ENCODE measurements at regions not wholly inside any gene's neighbourhood (a gene's known extent, or its start where the extent isn't known, plus 50 kb on each side); places are given as distances from the start of the nearest gene placed in this dataset.

GRCh38 chr17:31679667-31680066, 179.4 kb downstream of the COPRS start:
- ChIA-PET POLR2A (no interaction called here), CTCF (no interaction called here)
- Histone ChIP-seq H3K4me3 (ENCODE audit: low read depth, low read length) (no peak overlapping the region), H3K36me3 (ENCODE audit: control insufficient read depth in 2 of 2, insufficient read depth in 1 of 2, low read length in 2 of 2) (no peaks in the 10 kb centered on the region), H3K27ac (ENCODE audit: extremely low read depth, low read depth, low read length) (no peak overlapping the region), H3K4me1 (ENCODE audit: control insufficient read depth, insufficient read depth, low read length) (no peaks in the 10 kb centered on the region), H3K9me3 (ENCODE audit: control insufficient read depth, insufficient read depth, low read depth, low read length) (no peaks in the 10 kb centered on the region)
- TF ChIP-seq ZNF274 (IDR thresholded peaks at IDR 0.05; ENCODE audit: low read length) (no peak), ZNF274 (tag by site-specific recombination; IDR thresholded peaks at IDR 0.05; ENCODE audit: borderline replicate concordance) (no peak), ZNF416 (tag by site-specific recombination; IDR thresholded peaks at IDR 0.05) (no peak), ZNF302 (tag by site-specific recombination; IDR thresholded peaks at IDR 0.05; ENCODE audit: low read depth) (no peak), ZNF561 (tag by site-specific recombination; IDR thresholded peaks at IDR 0.05; ENCODE audit: borderline replicate concordance) (no peak), ZBTB17 (tag by site-specific recombination; IDR thresholded peaks at IDR 0.05) (no peak)

DNA sequence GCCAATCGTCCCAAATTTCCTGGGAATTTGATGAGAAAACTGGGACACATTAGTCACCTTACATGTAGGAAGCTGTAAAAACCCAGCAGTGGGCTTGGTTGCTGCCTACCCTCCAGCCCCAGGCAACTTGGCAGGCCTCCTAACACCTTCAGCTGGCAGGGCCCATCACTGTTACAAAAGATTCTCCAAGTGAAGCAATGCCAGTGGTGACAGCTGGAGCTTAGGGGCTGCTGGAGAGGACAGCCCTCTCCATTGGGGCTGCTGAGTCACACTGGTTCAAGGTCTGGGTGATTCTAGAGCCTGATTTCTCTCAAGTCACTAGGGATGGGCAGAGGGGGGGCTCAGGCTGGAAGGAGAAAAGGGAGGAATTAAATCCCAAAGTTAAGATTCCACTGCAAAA, 180.6 kb downstream of the COPRS start:
- no peaks in the 10 kb centered on the region for H3K4me1 ChIP-seq (ENCODE audit: control insufficient read depth, insufficient read depth, low read length)
- H3K36me3 ChIP-seq (ENCODE audit: control insufficient read depth in 2 of 2, insufficient read depth in 1 of 2, low read length in 2 of 2): no peaks in the 10 kb centered on the region
- no peaks in the 10 kb centered on the region for H3K9me3 ChIP-seq (ENCODE audit: control insufficient read depth, insufficient read depth, low read depth, low read length)
- H3K27ac ChIP-seq (ENCODE audit: extremely low read depth, low read depth, low read length): no peak overlapping the region
- H3K4me3 ChIP-seq (ENCODE audit: low read depth, low read length): no peak overlapping the region
- ChIA-PET POLR2A (no interaction called here), CTCF (interaction anchor here (0.7 to 1.0 kb wide), 3 partner anchors 144 to 164 kb away, joined by 3 to 5 read pairs (median 3); no protein-coding TSS in a partner anchor)
- TF ChIP-seq ZNF335 (tag by site-specific recombination; conservative IDR thresholded peaks at IDR 0.05) (peak; percentile 27; the same call in 1 of the 2 replicates), ZNF629 (tag by site-specific recombination; IDR thresholded peaks at IDR 0.05) (no peak), ZNF302 (tag by site-specific recombination; IDR thresholded peaks at IDR 0.05; ENCODE audit: low read depth) (no peak)

- H3K4me1 ChIP-seq (ENCODE audit: control insufficient read depth, insufficient read depth, low read length): no peaks in the 10 kb centered on the region
- no peak overlapping the region for H3K27ac ChIP-seq (ENCODE audit: extremely low read depth, low read depth, low read length)
- TF ChIP-seq, protein P1, sequence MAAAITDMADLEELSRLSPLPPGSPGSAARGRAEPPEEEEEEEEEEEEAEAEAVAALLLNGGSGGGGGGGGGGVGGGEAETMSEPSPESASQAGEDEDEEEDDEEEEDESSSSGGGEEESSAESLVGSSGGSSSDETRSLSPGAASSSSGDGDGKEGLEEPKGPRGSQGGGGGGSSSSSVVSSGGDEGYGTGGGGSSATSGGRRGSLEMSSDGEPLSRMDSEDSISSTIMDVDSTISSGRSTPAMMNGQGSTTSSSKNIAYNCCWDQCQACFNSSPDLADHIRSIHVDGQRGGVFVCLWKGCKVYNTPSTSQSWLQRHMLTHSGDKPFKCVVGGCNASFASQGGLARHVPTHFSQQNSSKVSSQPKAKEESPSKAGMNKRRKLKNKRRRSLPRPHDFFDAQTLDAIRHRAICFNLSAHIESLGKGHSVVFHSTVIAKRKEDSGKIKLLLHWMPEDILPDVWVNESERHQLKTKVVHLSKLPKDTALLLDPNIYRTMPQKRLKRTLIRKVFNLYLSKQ (tag by site-specific recombination; IDR thresholded peaks at IDR 0.05; ENCODE audit: borderline replicate concordance): no peak
- TF ChIP-seq ZNF175 (tag by site-specific recombination; IDR thresholded peaks at IDR 0.05) (no peak), ZNF558 (tag by site-specific recombination; IDR thresholded peaks at IDR 0.05) (no peak), ZNF24 (tag by site-specific recombination; IDR thresholded peaks at IDR 0.05) (no peak), ZNF174 (tag by site-specific recombination; IDR thresholded peaks at IDR 0.05) (no peak), ZNF140 (tag by site-specific recombination; IDR thresholded peaks at IDR 0.05) (no peak), ZNF157 (tag by site-specific recombination; IDR thresholded peaks at IDR 0.05) (no peak), REPIN1 (tag by site-specific recombination; IDR thresholded peaks at IDR 0.05; ENCODE audit: low read depth) (no peak), GLI4 (tag by site-specific recombination; IDR thresholded peaks at IDR 0.05) (no peak), SP2 (tag by site-specific recombination; IDR thresholded peaks at IDR 0.05) (no peak), GLIS2 (tag by site-specific recombination; IDR thresholded peaks at IDR 0.05) (no peak), ZFHX2 (tag by site-specific recombination; conservative IDR thresholded peaks at IDR 0.05) (no peak), ZNF544 (tag by site-specific recombination; IDR thresholded peaks at IDR 0.05) (no peak), ZBTB6 (tag by site-specific recombination; IDR thresholded peaks at IDR 0.05) (no peak), TCF7L2 (IDR thresholded peaks at IDR 0.05; ENCODE audit: borderline replicate concordance, low read depth, low read length) (no peak), ZNF391 (tag by site-specific recombination; IDR thresholded peaks at IDR 0.05; ENCODE audit: borderline replicate concordance, low read depth) (no peak), ZNF600 (tag by site-specific recombination; IDR thresholded peaks at IDR 0.05) (no peak), ZNF155 (tag by site-specific recombination; IDR thresholded peaks at IDR 0.05) (no peak)
- TF ChIP-seq, protein P2, sequence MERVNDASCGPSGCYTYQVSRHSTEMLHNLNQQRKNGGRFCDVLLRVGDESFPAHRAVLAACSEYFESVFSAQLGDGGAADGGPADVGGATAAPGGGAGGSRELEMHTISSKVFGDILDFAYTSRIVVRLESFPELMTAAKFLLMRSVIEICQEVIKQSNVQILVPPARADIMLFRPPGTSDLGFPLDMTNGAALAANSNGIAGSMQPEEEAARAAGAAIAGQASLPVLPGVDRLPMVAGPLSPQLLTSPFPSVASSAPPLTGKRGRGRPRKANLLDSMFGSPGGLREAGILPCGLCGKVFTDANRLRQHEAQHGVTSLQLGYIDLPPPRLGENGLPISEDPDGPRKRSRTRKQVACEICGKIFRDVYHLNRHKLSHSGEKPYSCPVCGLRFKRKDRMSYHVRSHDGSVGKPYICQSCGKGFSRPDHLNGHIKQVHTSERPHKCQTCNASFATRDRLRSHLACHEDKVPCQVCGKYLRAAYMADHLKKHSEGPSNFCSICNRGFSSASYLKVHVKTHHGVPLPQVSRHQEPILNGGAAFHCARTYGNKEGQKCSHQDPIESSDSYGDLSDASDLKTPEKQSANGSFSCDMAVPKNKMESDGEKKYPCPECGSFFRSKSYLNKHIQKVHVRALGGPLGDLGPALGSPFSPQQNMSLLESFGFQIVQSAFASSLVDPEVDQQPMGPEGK (tag by site-specific recombination; IDR thresholded peaks at IDR 0.05): no peak
- TF ChIP-seq, protein P3, sequence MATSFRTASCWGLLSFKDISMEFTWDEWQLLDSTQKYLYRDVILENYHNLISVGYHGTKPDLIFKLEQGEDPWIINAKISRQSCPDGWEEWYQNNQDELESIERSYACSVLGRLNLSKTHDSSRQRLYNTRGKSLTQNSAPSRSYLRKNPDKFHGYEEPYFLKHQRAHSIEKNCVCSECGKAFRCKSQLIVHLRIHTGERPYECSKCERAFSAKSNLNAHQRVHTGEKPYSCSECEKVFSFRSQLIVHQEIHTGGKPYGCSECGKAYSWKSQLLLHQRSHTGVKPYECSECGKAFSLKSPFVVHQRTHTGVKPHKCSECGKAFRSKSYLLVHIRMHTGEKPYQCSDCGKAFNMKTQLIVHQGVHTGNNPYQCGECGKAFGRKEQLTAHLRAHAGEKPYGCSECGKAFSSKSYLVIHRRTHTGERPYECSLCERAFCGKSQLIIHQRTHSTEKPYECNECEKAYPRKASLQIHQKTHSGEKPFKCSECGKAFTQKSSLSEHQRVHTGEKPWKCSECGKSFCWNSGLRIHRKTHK (tag by site-specific recombination; IDR thresholded peaks at IDR 0.05): no peak
- no peaks in the 10 kb centered on the region for H3K9me3 ChIP-seq (ENCODE audit: control insufficient read depth, insufficient read depth, low read depth, low read length)
- POLR2A ChIA-PET: no interaction called here
- no peaks in the 10 kb centered on the region for H3K36me3 ChIP-seq (ENCODE audit: control insufficient read depth in 2 of 2, insufficient read depth in 1 of 2, low read length in 2 of 2)
- CTCF ChIA-PET: interaction anchor here (0.8 to 1.0 kb wide), 2 partner anchors 143 to 155 kb away, joined by 3 to 5 read pairs; no protein-coding TSS in a partner anchor
- no peak overlapping the region for H3K4me3 ChIP-seq (ENCODE audit: low read depth, low read length)
Observed at GRCh38 chr17:31677681-31678080, 181.4 kb downstream of the COPRS start.

Data from HEK293 (cell line).